HG03469 (cell line): ENCODE measurements at regions not wholly inside any gene's neighbourhood (a gene's known extent, or its start where the extent isn't known, plus 50 kb on each side); places are given as distances from the start of the nearest gene placed in this dataset.

Source experiments
- ATAC-seq: cut with Tn5 transposase; IDR thresholded peaks from one replicate; pipeline ENCODE4 v1.9.1; 2021; ENCODE audit warnings: mild to moderate bottlenecking, moderate library complexity, moderate number of reproducible peaks; ENCODE audit not compliant: unreplicated experiment

DNA sequence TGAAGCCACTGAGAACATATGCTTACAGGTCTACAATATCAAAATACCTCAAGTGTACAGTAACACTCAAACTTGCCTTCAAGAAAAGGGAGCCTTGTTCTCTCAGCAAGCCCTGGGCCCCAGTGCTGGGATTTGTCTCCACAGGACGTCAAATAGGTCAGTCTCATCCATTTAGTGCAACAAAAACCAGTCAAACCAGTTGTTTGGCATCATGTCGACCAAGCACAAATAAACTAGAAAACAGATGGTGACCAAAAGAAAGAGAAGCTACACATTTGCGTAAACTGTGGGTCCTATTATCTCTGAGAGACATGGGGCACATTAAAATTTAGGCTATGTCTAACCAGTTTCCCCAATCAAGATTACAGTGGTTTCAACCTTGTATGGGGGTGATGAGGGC is 182.6 kb upstream of the PKDCC start:
- ATAC-seq = no peak

DNA sequence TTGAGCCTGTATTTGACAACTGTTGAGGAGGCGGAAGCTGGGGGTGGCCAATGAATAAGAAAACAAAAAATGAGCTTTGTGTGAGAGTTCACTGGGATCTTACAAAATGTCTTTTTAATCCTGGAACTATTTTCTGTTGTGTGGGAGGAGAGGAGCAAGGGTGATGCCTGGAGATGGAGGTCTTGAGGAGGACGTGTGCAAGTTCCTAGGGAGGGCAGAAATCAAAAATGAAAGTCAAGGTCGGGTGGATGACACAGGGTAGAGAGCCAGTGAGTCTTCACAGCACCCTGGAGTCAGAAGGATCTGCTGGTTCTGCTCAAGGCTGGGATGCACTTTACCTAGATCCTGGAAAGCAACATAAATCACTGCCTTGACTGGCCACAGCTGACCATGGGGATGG is 180.3 kb upstream of the PKDCC start:
- ATAC-seq = no peak

DNA sequence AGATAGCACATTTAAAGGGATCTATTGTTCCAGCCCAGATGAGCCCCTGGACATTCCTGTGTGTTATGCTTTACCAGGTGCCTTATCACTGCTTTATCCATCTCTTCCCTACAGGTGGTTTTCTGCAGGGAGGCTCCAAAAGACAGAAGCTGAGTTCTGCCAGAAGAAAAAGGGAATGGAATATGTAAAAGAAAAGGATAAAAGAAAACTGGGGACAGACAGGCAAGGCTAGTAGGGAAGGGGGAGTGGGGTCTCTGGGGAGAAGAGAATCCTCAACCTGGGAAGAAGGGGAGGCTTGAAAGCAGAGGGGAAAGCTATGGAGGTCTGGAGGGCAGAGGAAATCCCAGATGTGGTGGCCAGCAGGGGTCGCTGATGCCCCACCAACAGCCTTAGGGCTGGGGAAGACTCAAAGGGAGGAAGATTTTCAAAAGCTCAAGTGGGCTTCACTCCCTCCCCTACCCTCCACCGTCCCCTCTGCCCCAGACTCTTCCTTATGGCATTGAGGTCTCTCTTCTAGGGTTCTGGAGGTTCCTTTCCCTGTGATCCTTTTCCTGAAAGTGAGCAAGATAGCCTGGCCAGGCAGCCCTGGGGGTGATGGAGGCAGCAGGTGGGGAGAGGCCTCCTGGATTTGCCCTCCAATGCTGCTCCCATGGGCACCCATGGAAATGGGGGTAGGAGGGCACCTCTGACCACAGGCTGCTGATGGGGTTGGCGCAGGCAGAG is 178.1 kb upstream of the PKDCC start:
- no peak for ATAC-seq

DNA sequence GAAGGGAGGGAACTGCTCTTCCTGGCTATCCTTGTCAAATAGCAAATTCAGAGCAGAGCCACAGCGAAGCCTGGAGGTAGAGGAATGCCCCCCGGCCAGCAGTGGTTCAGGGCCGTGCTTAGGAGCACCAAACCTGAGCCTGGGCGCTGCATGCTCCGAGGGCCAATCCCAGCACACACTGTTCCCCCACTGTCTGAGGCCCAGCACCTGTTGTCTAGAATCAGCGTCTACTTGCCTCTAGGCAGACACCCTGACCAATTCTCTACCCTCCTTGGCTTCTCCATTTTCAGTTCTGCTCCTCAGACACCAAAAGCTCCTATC is 177.6 kb upstream of the PKDCC start:
- no peak for ATAC-seq

DNA sequence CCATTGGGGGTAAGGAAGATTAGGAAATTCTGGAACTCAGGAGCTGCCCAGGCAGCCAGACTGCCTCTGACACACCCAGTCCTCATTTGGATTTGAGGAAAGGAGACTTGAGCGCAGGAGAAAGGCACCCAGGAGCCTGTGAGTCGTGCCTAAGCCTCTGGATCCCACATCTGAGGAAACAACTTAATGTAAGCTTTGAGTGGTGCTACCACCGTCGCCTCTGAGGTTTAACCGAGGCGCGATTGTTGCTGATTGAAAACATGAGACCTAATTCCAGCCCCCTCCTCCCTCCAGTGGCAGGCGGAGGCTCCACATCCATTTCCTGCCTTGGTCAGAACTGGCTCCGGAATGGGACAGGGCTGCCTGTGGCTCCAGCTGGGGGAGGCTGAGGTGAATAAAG is 176.7 kb upstream of the PKDCC start:
- ATAC-seq = no peak

DNA sequence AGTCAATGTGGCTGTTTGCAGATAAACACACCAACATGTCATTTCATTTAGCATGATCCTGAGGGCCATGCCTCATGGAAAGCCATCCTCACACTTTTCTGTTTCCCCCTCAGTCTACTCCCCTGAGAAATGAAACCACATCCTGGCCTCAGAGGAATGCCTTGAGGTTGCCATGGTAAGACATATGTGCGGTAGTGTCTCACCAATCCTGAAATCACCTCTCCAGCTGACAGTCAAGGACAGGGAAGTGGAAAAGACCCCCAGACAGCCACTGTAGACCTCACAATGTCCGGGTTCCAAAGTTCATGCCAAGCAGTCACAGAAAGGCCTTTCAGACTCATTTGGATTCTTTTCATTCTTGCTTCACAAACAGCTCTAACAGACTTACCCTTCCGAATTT is 175.2 kb upstream of the PKDCC start:
- ATAC-seq = no peak

DNA sequence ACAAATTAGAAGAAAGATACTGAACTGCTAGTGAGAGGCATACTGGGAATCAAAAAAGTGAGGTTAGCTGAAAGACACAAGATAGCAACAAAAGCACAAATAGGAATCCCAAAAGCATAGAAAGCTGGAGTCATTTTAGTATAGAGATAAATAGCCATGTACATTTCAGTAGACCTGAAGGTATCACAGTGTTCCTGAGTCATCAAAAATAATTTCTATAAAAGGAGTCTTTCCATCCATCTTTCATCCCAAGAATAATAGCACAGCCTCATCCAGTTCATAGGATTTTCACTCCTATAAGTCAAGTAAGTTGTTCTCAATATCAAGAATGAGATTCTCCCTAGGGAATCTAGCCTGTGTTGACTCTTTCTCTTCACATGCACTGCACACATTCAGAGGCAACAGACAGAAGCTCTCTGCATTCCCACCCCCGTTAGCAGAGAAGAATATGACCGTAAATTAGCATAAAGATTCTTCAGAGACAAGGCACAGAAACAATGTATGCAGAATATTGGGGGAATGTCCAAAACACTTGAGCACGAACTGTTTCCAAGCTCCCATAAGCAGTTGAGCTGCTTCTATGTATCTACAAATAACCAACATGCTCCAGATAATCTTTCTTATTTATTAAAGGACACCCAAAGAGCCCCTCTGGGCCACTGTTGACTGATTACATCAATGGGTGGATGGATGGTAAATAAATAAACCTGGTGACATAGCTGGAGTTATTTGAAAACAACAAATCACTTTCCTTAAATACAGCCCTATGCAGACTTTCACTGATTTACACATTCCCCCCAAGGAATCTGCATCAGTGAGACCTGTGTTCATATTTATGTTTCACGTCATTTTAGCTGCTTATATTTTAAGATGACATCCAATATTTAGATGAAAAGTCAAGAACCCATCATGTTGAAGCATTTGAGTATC is 174.5 kb upstream of the PKDCC start:
- no peak for ATAC-seq

DNA sequence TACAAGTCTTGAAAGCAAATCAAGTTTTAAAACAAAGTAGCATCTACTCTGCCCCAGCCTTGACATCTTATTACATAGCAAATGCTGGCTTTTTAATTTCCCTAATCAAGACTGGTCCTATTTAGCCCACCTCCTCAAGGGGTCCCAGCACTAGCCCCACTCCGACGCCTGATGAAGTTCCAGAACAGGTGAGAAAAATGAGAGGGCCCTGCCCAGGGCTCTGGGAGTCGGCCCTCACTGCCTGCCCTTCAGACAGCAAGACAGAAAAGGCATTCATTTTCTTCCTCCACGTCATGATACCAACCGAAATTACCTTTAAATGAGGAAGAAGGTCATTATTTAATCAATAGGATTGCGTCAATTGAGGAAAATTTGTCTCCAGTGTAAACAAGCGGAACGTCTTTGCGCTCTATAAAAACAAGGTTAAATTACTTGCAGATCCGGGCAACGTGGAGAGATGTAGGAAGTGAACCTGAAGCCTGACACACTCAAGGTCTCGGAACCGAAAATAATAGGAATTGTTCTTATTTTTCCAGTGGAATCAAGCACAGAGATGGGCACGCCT is 170.6 kb upstream of the PKDCC start:
- ATAC-seq = no peak

DNA sequence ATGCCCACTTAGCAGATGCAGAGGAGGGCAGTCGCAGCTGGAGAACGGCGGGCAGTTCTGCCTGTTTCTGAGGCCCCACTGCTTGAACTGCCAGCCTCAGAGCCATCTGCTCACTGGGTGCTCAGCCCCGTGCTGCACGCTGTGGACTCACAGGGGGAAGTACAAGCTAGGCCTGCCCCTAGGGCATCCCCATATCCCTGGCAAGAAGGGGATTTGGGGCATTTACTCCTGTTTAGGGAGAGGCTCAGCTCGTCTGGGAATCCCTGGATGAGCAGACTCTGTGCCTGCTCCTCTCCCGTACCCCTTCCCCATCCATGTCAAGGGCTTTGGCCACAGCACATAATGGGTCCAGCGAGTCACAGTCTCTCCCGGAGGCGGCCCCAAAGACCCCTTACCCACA is 169.8 kb upstream of the PKDCC start:
- ATAC-seq = no peak

DNA sequence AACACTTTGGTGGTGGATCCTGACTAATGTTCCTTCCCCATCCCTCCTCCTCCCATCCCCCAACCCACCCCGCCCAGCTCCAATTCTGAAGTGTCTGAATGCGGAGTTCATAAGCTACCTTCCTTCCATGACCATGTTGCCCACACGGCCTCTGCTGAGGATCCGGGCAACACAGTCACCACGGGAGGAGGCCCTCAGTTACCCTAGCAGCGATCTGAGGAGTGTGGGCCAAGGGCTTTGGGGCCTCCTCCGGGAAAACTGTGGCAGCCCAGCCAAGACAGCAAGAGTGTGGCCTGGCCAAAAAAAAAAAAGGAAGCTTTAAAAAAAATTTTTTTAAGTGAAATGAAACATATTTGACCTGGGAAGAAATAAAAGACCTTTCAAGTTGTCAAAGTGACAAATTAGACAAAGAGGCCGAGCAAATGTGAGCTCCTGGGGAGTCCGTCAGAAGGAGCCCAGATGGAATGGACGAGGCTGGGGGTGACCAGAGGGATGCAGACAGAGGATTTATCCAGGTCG is 169.0 kb upstream of the PKDCC start:
- no peak for ATAC-seq

DNA sequence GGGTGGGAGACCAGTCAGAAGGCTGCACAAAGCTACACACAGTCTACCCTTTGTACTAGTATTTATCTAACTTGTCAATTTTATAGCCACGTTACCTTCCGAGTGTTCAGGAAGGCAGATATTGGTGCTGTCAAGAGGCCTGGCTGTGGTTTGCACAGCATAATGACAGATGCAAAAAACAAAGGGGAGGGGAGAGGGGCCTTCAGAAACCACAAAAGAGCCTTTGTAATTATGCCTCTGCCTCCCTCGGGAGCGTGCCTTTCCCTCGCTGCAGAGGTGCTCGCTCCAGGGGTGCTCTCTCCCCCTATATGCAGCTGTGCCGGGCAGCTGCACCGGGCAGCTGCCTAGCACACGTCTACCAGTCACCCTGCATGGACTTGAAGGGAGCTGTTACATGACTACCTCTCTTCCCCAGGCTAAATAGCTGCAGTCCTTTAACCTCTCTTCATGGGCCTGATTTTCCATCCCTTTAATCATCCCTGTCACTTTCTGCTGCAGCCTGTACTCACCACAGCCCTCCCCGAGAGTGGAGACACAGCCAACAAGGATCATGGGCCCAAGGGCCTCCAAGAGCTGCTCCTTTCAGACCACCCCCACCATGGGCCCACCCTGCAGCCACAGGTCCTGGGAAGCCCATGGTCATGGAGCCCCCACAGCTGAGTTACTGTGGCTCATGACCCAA is 168.4 kb upstream of the PKDCC start:
- ATAC-seq = no peak

DNA sequence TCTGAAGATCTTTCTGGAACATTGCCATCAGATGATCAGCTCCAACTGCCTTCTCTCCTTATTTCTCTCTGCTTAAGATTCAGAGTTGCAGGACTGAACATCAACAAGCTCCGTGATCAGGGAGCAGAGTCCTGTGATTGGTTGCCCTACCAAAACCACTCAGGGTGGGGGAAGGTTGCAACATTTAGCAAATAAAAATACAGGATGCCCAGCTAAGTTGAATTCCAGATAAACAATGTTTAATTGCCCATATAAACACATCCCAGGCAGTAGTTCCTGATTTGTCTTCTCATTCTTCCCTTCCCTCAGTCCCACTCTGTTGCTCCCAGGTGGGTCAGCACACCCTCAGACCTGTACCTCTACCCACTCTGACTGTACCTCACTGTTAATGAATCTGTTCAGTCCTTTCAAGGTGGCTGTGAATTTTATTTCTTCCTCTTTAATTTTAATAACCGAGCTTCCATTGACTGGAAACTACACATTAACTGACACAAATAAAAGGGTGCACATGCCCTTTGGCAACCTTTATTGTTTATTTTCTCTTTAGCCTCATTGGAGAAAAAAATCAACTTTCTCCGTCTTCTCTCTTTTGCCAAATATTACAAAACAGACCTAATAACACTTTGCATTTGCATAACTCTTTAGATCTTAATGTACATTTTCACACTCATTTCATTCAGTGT is 167.1 kb upstream of the PKDCC start:
- ATAC-seq = no peak

DNA sequence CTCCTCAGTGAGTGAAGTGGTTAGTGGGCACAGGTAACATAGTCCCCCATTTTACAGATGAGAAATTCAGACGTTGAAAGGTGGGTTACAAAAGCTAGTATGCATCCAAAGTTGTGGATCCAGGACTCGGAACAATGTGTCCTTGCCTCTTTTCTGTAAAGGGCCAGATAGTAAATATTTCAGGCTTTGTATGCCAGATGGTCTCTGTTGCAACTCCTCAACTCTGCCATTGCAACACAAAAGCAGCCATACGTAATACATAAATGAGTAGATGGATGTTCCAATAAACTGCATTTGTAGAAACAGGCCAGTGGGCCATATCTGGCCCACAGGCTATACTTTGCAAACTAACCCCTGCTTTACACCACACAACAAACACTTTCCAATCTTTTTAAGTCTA is 166.6 kb upstream of the PKDCC start:
- ATAC-seq = no peak

DNA sequence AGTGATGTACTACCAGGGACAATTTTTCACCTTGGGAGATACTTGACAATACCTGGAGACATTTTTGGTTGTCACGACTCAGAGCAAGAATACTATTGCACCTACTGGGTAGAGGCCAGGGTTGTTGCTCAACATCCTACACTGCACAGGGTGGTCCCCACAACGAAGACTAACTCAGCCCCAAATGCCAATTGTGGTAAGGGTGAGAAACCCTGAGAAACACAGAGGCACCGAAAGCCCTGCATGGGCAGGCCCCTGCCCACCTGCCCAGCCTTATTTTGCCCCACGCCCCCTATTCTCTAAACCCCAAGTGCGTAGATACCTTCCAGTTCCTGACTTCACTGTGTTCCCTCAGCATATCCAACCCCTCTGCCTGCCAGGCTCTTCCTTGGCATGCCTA is 163.1 kb upstream of the PKDCC start:
- no peak for ATAC-seq

DNA sequence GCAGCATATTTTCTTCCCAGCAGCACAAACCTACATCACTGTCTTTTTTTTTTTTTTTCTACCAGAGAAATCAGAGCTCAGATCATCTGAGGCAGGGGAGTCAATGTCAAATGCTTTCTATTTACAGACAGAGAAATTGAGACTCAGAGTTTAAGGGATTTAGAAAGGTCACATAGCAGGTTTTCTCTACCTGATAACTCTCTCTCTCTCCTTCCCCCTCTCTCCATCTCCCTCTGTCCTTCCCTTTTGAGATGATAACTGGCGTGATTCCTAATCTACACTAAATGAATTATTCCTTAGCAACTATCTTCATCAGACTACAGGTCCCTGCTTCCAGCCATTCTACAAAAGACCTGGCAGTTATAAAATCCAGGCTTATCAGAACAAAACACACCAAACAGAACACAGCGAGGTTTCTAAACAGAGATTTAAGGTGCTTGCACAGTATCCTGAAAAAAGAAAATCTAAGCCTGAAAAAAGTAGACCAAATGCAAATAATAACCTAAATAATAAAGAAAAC is 161.6 kb upstream of the PKDCC start:
- no peak for ATAC-seq

DNA sequence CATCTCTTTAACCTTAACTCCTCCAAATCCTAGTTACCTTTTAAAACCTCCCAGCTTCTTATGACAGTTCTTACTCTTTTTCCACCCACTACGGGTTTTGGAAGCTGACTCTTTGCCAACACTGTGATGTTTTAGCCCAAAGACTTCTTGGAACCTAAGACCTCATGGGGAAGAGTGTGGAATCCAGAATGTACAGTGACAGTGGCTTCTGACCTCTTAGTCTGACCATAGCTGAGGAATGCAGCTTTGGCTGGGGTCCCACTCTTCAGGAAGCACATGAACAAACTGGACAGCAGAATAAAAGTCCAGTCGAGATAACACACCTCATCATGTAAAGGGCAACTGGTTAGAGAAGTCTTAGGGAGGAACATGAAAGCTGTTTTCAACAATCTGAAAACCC is 161.1 kb upstream of the PKDCC start:
- no peak for ATAC-seq

DNA sequence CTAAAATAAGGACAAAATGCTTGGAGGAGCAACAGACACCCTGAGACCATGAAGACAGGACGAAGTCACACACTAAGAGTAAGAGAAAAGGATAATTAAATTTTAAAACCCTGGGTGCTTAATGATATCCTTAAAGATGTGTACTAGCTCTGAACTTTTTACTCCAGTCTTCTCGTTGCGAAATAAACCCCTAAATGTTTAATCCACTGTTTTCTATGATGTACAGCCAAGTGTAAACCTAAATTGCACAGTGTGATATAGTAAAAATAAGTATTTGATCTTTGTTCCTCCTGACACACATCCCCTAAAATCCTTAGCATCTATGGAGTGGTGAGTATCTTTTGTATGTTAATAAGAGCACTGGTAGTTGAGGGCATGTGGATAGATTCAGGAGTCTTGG is 157.5 kb upstream of the PKDCC start:
- ATAC-seq = no peak

DNA sequence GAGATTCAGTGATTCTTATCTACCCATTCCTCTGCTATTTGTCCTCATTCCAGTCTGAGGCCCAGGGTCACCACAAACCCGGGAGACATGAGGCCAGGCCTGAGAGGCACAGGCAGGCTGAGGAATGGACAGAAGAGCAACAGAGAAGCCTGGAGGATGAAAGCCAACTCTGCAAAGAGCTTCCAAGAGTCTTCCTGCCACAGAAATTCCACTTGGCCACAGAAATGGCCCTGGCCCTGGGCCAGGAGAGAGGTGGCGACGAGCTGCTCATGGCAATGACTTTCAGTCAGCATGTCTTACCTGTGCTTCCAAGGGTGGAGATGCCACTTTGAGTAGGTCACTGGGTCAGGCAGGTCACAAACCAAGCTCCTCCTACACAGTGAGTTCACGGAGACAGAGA is 155.3 kb upstream of the PKDCC start:
- no peak for ATAC-seq

DNA sequence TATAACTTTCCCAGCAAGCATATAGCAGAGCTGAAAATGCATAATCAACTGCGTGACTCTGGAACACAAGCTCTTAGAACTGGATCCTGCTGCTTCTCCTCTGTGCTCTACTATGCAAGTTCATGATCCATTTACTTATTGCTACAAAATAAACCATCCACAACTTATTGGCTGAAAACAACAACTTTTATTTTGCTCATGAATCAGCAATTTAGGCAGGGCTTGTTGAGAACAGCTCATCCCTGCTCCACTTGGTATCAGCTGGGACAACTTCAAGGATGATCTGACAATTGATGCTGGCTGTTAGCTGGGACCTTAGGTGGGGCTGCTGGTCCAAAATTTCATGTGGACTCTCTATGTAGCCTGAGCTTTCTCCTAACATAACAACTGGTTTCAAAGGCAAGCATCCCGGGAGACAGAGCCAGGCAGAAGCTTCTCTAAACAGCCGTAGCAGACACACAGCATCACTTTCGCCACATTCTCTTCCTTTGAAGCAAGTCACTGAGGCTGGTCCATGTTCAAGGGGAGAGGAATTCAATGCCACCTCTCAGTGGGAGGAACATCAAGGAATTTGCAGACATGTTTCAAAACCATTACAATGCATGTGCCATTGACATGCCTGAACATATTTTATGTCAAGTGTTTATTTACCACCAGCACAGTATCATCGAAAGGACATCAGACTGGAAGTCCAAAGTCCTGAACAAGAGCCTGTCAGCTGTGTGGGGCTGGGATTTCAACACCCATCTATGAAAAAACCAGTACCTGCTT is 153.1 kb upstream of the PKDCC start:
- no peak for ATAC-seq

DNA sequence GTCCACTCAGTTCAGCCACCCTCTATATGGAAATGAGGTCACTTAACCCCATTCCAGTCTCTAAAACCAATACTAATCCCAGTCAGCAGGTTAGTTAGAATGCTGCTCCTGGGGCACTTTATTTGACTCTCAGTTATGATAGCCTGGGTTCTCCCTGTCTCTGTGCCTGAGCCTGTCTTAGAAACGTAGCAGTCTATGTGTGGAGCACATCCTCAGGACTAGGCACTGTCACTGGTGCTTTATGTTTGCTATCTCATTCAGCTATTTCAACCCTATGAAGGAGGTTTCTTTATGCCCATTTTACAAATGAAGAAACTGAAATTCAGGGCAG is 152.5 kb upstream of the PKDCC start:
- ATAC-seq = no peak
